COLO829 (cell line): ENCODE measurements at regions not wholly inside any gene's neighbourhood (a gene's known extent, or its start where the extent isn't known, plus 50 kb on each side); places are given as distances from the start of the nearest gene placed in this dataset.
"Not testable (repeated sequence)": the region's sequence is repeated elsewhere in the genome, so short reads cannot be mapped to it uniquely, and the experiment has no call there.

ENCODE experiments used
- DNase-seq: peaks from one replicate; pipeline ENCODE4 v3.0.0; 2012; ENCODE audit warnings: low spot score

- DNase-seq: not testable (repeated sequence)
Measured at GRCh38 chr4:86413426-86413825, 53.6 kb upstream of the MAPK10 start.

- DNase-seq: no peak
Measured at GRCh38 chr4:86414686-86415085, 54.8 kb upstream of the MAPK10 start.

GRCh38 chr4:86416081-86416480, 56.2 kb upstream of the MAPK10 start:
- no peak for DNase-seq

GRCh38 chr4:86421461-86421860, 61.6 kb upstream of the MAPK10 start:
- DNase-seq: no peak

GRCh38 chr4:86431543-86432116, 71.8 kb upstream of the MAPK10 start:
- no peak for DNase-seq

GRCh38 chr4:86432559-86433134, 72.8 kb upstream of the MAPK10 start:
- DNase-seq: no peak

GRCh38 chr4:86439293-86439692, 79.4 kb upstream of the MAPK10 start:
- no peak for DNase-seq

- DNase-seq: no peak
Measured at GRCh38 chr4:86441175-86441936, 81.5 kb upstream of the MAPK10 start.

- DNase-seq: no peak
Measured at GRCh38 chr4:86442881-86443280, 83.0 kb upstream of the MAPK10 start.

GRCh38 chr4:86443495-86443894, 83.6 kb upstream of the MAPK10 start:
- DNase-seq: no peak

GRCh38 chr4:86446996-86447395, 87.1 kb upstream of the MAPK10 start:
- DNase-seq: no peak

- no peak for DNase-seq
Measured at GRCh38 chr4:86448871-86449270, 89.0 kb upstream of the MAPK10 start.

GRCh38 chr4:86449746-86450588, 90.1 kb upstream of the MAPK10 start:
- DNase-seq: no peak

GRCh38 chr4:86450861-86451260, 91.0 kb upstream of the MAPK10 start:
- DNase-seq: no peak

- no peak for DNase-seq
Measured at GRCh38 chr4:86451560-86452330, 91.9 kb upstream of the MAPK10 start.

- no peak for DNase-seq
Measured at GRCh38 chr4:86452422-86452891, 92.6 kb upstream of the MAPK10 start.

GRCh38 chr4:86452924-86453531, 93.2 kb upstream of the MAPK10 start:
- no peak for DNase-seq

- DNase-seq: not testable (repeated sequence)
Measured at GRCh38 chr4:86453611-86454072, 93.8 kb upstream of the MAPK10 start.

- DNase-seq: no peak
Measured at GRCh38 chr4:86461849-86462248, 102.0 kb upstream of the MAPK10 start.

- no peak for DNase-seq
Measured at GRCh38 chr4:86472377-86473019, 112.6 kb upstream of the MAPK10 start.

GRCh38 chr4:86478151-86478550, 116.0 kb upstream of the PTPN13 start:
- not testable (repeated sequence) for DNase-seq
